GM21576 (cell line): ENCODE measurements at regions not wholly inside any gene's neighbourhood (a gene's known extent, or its start where the extent isn't known, plus 50 kb on each side); places are given as distances from the start of the nearest gene placed in this dataset.
"Not testable (repeated sequence)": the region's sequence is repeated elsewhere in the genome, so short reads cannot be mapped to it uniquely, and the experiment has no call there.

Experiments used
- ATAC-seq: cut with Tn5 transposase; IDR thresholded peaks from one replicate; pipeline ENCODE4 v1.9.1; 2021; ENCODE audit warnings: mild to moderate bottlenecking, moderate library complexity; ENCODE audit not compliant: unreplicated experiment

DNA sequence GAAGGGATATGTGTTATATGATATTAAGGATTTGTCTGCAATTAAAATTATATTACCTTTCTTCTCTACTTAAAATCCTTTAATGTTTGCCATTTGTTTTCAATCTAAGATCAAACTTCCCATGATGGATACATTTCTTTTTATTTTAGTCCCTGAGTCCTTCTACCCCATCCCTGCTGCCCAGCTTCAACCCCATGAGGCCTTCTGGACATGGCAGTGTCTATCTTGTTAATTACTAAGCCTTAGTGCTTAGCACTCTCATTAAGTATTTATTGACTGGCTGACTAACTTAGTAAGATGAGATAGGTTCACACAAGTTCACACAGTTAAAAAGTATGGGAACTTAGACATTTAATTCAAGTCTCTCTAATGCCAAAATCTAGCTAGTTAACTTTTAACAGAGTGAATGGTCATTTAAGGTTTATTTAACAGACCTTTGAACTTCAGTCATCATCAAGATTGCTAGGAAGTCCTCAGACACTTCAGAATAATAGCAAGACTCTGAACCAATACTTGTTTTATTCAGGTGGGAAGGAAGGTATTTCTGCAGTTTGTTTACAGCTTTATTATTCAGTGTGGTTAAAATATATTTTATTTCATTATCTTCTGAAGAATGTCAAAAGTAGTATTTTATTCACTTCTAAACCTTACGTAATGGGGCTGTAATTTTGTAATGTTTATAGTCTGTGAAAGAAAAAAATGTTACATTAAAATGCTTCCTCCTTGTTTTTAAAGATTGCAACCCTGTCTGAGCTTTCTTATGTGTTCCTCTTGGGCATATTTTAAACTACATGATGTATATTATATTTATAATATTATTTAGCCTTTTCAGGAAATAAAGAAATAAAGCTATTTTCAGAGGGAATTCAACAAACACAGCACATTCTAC, 848.9 kb downstream of the REEP3 start:
- no peak for ATAC-seq

- no peak for ATAC-seq
Observed at GRCh38 chr10:64374346-64374745, 853.1 kb downstream of the REEP3 start.

- ATAC-seq, result no peak
Observed at GRCh38 chr10:64376167-64376566, 855.0 kb downstream of the REEP3 start.

DNA sequence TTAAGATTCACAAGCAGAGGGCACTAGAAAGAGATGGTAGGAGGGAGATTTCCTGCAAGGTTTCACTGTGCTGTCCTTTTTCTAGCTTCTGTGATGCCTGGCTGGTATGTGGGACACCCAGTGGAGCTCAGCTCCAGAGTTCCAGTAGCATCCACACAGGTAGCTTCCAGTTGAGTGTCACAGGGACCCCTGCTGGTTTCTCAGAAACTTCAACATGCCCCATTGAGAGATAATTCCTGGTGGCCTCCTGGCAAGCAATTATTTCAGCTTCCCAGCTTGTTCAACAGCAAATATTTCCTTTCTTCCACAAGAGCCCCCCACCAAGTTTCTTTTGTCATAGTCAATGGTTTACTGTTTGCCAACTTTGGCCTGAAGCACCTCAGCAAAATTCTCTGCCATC, 858.7 kb downstream of the REEP3 start:
- no peak for ATAC-seq

DNA sequence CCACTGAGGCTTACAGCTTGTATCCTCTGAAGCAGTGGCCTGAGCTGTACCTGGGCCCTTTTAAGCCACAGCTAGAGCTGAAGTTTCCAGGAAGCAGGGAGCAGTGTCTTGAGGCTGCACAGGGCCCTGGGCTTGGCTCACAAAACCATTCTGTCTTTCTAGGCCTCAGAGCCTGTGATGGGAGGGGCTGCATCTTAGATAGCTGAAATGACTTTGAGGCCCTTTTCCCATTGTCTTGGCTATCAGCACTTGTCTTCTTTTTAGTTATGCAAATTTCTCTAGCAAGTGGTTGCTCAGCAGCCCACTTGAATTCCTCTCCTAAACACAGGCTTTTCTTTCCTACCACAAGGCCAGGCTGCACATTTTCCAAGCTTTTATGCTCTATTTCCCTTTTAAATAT, 864.2 kb downstream of the REEP3 start:
- no peak for ATAC-seq

GRCh38 chr10:64394744-64395143, 873.5 kb downstream of the REEP3 start:
- ATAC-seq, result no peak

DNA sequence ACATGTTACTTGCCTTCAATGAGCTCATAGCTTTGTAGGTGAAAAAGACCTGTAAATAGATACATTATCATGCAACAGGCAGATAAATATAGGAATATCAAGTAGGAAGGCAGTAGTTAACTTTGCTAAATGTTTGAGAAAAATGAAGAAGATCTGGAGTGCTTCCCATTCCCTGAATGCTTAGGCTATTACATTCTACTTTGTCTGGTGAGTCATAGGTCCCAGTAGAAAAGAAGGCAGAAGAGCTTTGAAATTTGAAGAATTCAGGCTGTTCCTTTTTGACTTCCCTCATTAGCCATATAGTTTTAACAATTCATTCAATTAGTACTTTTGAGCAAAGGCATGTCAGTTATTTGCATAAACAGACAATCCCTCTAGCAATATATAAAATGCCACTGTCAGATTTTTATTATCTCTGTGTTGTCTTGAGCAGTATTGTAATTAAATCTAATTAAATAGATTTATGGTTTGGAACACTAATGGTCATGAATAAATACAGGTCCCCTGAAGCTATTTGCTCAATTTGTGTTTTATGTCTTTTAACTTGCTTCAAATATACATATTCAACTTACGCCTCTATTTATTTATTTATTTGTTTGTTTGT, 875.0 kb downstream of the REEP3 start:
- no peak for ATAC-seq

GRCh38 chr10:64397125-64397524, 875.9 kb downstream of the REEP3 start:
- no peak for ATAC-seq

GRCh38 chr10:64408391-64409183, 887.4 kb downstream of the REEP3 start:
- ATAC-seq, result no peak

- ATAC-seq, result no peak
Observed at GRCh38 chr10:64409349-64409748, 888.1 kb downstream of the REEP3 start.

DNA sequence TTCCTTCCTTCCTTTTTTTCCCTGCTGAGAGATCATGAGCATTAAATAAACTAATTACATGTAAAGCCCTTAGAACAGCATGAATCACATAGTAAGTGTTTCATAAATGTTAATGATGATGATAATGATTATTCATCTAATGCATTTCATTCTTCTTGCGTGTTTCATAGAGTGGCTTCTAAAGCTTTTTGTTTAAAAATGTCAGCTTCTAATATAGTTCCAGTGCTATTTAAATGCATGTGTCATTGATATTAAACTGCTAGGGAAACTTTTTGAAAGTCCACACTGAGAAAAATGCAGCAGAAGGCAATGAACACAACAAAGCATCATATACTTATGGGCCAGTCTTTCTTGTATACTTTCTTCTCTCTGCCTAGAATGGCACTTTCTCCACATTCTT, 894.8 kb downstream of the REEP3 start:
- no peak for ATAC-seq

DNA sequence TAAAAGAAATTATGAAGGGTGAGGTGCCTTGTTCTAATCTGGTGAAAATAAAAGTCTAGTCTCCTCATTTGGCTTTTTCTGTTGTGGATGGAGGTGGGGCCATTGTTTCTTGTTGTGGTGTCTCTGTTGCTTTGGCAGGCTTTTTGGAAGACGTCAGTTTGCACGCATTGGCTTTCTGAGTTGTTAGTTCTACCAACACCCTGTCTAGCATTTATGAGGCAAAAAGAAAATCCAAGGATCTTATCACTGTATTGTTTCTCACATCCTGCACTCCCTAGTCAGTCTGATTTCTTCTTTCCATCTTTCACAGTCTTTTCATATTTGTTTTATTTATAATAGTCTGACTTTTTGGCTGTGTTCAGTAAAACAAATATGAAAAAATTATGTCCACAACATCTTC, 898.3 kb downstream of the REEP3 start:
- ATAC-seq, result no peak

DNA sequence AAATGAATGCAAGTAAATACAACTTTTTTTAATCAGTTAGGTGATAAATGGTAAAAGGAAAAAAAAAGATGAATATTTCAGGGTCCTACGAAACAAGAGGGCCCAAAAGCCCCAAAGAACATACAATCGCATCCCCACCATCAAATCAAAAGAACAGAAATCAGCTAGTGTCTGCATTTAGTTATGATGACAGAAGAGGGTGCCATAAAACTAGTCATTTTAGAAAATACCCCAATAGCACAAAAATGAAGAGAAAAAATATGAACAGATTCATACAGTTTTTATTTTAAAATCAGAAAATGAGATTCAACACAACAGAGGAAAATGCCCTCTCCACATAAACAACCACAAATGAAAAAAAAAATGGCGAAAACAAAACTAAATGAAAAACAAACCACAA, 905.5 kb downstream of the REEP3 start:
- no peak for ATAC-seq

DNA sequence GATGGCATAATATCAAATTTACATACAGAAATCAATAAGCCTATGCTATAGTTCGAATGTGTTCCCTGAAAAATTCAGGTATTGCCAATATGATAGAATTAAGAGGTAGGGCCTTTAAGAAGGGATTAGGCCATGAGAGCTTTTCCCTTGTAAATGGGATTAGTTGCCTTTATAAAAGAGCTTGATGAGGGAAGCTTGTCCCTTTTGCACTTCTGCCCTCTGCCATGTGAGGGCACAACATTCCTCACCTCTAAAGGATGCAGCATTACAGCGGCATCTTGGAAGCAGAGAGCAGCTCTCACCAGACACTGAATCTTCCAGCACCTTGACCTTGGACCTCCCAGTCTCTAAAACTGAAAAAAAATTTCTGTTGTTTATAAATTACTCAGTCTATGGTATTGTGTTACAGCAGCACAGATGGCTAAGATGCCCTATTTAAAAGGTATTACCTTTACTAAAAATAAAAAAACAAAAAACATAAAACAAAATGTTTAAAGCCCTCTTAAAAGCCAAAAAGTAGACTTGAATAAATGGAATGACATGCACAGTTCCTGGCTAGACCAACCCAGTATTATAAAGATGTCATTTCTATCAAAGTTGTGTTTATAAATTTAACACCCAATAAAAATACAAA, 909.6 kb downstream of the REEP3 start:
- no peak for ATAC-seq

DNA sequence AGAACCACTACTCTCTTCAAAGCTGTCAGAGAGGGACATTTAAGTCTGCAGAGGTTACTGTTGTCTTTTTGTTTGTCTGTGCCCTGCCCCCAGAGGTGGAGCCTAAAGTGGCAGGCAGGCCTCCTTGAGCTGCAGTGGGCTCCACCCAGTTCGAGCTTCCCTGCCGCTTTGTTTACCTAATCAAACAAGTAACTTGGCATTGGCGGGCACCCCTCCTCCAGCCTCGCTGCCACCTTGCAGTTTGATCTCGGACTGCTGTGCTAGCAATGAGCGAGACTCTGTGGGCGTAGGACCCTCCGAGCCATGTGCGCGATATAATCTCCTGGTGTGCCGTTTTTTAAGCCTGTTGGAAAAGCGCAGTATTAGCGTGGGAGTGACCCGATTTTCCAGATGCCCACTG, 920.7 kb downstream of the REEP3 start:
- ATAC-seq, result not testable (repeated sequence)

DNA sequence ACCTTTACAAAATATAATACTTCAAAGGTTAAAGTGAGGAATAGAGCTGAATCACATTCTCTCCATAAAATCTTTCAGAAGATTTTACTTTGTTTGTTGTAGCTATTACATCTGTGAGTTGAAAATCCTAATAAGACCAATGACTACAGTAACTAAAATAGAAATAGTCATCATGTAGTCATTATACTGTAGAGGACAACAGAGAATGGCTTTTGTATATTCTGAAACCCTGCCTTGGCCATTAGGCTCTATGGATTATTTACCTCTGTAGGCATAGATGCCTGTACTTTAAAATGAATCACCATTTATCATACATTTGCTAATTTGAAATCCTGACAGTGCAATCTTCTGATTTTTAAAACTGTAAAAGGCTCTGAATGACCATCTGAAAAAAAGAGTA, 923.0 kb downstream of the REEP3 start:
- no peak for ATAC-seq

DNA sequence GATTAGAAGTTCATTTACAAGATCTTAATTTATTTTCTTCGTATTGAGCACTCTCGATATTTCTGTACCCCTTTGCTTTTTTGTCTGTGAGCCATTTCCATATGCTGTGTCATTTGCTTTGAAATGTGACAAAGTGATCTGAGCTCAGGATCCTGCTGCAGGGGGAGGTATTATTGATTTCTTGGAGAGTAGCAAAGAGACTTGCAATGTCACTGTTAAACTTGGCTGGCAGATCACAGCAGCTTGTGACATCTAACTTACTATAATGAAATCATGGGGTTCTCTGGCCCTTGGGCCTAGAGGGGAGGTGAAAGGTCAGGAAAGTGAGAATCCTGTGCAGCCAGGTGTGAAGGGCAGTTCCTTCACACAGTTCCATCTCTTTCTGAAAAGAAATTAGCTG, 923.4 kb downstream of the REEP3 start:
- no peak for ATAC-seq

GRCh38 chr10:64449603-64450002, 928.4 kb downstream of the REEP3 start:
- no peak for ATAC-seq

- no peak for ATAC-seq
Observed at GRCh38 chr10:64450312-64450711, 929.1 kb downstream of the REEP3 start.

DNA sequence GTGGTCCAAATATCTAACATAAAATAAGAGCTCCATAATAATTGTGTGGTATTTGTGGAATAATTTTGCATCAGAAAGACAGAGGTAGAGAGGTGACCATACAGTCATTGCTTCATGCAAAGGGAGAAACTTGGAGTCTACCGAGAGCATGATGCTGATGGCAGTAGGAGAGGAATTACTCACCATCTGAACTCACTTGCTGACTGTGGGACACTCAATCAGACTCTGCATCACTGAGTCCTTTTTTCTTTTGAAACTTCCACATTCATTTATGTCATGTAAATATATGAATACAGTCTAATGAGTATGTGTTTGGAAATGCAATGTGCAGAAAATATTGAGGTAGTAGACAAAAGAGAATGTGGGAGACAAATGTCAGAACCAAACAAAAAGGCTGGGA, 933.8 kb downstream of the REEP3 start:
- ATAC-seq, result no peak

DNA sequence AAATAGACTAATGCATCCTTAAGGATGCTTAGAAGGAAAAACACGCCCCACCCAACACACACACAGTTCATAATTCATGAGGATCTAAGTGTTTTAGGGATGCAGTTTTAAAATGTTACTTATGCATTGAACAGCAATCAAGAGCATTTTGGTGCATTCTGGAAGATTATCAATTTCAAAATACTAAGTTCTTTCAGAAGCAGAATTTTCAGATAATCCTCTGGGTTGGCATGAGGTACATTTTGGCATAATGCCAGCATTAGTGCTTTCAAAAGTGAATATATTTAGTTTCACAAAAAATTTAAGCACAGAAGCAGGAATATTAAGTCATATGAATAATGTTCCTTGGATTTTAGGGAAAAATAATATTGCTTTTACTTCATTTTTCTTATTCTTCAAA, 937.1 kb downstream of the REEP3 start:
- no peak for ATAC-seq
